Cardiac muscle cell (in vitro differentiated cells and primary cell): ENCODE measurements at regions not wholly inside any gene's neighbourhood (a gene's known extent, or its start where the extent isn't known, plus 50 kb on each side); places are given as distances from the start of the nearest gene placed in this dataset.

Source experiments
- DNase-seq, 2 donors: peaks; one replicate each; pipeline versions ENCODE4 v3.0.0 to v3.0.0-alpha.2; 2010 to 2017; ENCODE audit warnings: low read depth in 1 of 2, low spot score in 1 of 2
- H3K27ac ChIP-seq: fragments of 200-600 bp; sonication (generic); 2 replicates; pipeline ENCODE4 v1.5.1; 2016
- H3K27me3 ChIP-seq: fragments of 200-600 bp; sonication (generic); 2 replicates; pipeline ENCODE4 v1.6.0; 2016; ENCODE audit warnings: control low read depth
- H3K36me3 ChIP-seq: fragments of 200-600 bp; sonication (generic); 2 replicates; pipeline ENCODE4 v1.5.1; 2016; ENCODE audit warnings: control low read depth
- H3K4me1 ChIP-seq: fragments of 200-600 bp; sonication (generic); 2 replicates; pipeline ENCODE4 v1.8.1; 2017; ENCODE audit warnings: low read depth, mild to moderate bottlenecking, mixed run types
- H3K4me3 ChIP-seq: fragments of 200-600 bp; sonication (generic); 2 replicates; pipeline ENCODE4 v1.5.1; 2016; ENCODE audit warnings: mild to moderate bottlenecking
- H3K9me3 ChIP-seq: fragments of 200-600 bp; sonication (generic); 2 replicates; pipeline ENCODE4 v1.5.1; 2017; ENCODE audit warnings: low read depth, mild to moderate bottlenecking, control low read depth
- TF ChIP-seq, protein P1 (sequence below): IDR thresholded peaks from 2 replicates; pipeline ENCODE4 v1.5.1; 2012; ENCODE audit warnings: low read depth, mild to moderate bottlenecking, low read length

DNA sequence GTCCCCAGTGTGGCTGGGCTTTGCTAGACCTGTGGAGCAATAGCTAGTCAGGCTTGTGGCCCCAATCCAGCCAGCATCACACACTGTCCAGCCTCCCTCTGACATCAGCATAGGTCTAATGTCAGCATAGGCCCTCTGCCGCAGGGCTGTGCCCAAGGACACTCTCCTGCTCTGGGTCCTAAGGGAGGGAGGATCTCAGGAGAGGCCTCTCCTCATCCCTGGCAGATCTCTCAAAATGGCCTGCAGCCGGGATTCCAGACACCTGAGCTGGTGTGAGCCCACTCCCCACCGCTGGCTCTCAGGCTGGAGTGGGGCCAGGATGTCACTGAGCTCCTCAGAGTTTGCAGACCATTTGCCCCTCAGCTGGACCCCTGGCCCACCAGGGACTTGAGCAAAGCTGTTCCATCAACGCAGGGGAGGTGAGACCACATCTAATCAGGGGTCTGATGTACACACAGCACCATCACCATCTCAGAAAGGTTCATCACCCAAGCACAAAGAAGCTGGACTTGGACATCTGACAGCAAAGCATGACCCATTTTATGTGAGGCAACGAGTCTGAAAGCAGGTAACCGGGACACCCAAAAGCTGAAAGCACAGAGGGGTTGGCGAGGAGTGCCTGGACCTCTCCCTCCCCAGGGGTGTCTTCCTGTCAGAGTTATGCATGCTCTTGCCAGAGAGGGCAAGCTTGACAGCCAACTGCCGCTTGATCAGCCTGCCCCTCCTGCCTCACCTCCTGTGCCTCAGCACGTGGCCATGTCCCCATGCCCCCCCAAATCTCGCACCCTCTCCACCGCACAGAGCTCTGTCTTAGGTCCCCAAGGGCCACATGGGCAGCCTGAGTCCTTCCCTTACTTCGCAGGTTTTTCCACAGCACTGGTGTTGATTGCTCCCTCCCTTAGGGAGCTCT, 69.7 kb upstream of the SEPTIN5 start:
- no peak for DNase-seq

DNA sequence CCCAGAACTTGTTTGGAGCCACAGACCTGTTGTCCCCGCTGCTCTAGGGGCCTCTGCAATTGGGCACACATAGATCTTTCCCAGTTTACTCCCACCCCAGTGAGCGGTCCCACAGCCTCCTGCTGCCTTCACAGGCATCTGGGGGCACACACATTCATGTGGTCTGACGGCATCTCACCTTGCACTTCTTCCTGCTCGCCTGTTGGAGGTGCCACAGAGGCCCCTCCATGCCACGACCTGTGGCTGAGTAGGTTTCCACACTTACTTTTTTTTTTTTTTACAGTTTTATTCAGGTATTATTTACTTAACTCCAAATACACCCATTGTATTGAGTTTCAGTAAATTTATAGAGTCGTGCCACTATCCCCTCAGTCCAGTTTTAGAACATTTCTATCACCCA, 68.9 kb upstream of the SEPTIN5 start:
- no peaks in the 10 kb centered on the region for H3K4me1 ChIP-seq
- no peak overlapping the region for H3K4me3 ChIP-seq
- no peaks in the 10 kb centered on the region for H3K36me3 ChIP-seq
- H3K27me3 ChIP-seq, result no peaks in the 10 kb centered on the region
- no peaks in the 10 kb centered on the region for H3K9me3 ChIP-seq
- no peak for DNase-seq
- H3K27ac ChIP-seq, result no peak overlapping the region
- TF ChIP-seq, protein P1, sequence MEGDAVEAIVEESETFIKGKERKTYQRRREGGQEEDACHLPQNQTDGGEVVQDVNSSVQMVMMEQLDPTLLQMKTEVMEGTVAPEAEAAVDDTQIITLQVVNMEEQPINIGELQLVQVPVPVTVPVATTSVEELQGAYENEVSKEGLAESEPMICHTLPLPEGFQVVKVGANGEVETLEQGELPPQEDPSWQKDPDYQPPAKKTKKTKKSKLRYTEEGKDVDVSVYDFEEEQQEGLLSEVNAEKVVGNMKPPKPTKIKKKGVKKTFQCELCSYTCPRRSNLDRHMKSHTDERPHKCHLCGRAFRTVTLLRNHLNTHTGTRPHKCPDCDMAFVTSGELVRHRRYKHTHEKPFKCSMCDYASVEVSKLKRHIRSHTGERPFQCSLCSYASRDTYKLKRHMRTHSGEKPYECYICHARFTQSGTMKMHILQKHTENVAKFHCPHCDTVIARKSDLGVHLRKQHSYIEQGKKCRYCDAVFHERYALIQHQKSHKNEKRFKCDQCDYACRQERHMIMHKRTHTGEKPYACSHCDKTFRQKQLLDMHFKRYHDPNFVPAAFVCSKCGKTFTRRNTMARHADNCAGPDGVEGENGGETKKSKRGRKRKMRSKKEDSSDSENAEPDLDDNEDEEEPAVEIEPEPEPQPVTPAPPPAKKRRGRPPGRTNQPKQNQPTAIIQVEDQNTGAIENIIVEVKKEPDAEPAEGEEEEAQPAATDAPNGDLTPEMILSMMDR, result no peak

More for the DNA sequence above, 69.7 kb upstream of the SEPTIN5 start:
- Histone ChIP-seq H3K27ac (no peak overlapping the region), H3K9me3 (no peaks in the 10 kb centered on the region), H3K4me3 (no peak overlapping the region), H3K4me1 (no peaks in the 10 kb centered on the region), H3K27me3 (no peaks in the 10 kb centered on the region), H3K36me3 (no peaks in the 10 kb centered on the region)
- TF ChIP-seq, protein P1, result no peak

DNA sequence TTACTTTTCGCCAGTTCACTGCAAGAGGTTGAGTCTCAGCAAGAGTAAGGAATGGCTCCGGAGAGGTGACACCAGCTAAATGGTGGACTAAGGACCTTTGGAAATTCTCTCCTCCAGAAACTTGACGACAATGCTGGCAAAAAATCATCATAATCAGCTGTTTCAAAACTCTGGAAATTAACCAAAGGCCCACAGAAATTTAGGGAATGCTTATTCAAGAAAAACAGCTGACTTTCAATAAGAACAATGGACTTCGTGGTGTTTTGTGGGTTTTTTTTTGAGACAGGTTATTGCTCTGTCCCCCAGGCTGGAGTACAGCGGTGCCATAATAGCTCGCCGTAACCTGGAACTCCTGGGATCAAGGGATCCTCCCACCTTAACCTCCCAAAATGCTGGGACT, 68.4 kb upstream of the SEPTIN5 start:
- Histone ChIP-seq H3K27me3 (no peaks in the 10 kb centered on the region), H3K27ac (no peak overlapping the region), H3K9me3 (no peaks in the 10 kb centered on the region), H3K4me3 (no peak overlapping the region), H3K4me1 (no peaks in the 10 kb centered on the region), H3K36me3 (no peaks in the 10 kb centered on the region)
- DNase-seq, result no peak
- TF ChIP-seq, protein P1, result no peak

DNA sequence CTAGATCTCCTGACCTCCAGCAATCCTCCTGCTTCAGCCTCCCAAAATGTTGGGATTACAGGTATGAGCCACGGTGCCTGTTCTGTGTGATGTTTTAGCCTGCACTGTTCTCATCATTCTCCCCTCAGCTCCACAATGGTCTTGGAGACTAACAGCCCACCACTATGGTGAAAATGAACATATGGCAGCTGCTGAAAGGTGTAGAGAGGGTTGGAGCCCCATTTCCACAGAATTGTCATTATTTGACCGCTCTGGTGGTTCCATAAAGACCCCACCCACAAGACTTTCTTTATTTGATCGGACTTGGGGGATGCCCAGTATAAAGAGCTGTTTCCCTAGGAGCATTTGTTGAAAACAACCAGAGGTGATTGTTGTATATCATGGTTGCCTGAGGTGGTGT, 67.9 kb upstream of the SEPTIN5 start:
- Histone ChIP-seq H3K4me1 (no peaks in the 10 kb centered on the region), H3K9me3 (no peaks in the 10 kb centered on the region), H3K27me3 (no peaks in the 10 kb centered on the region), H3K36me3 (no peaks in the 10 kb centered on the region), H3K27ac (no peak overlapping the region), H3K4me3 (no peak overlapping the region)
- DNase-seq, result no peak
- TF ChIP-seq, protein P1, result no peak

DNA sequence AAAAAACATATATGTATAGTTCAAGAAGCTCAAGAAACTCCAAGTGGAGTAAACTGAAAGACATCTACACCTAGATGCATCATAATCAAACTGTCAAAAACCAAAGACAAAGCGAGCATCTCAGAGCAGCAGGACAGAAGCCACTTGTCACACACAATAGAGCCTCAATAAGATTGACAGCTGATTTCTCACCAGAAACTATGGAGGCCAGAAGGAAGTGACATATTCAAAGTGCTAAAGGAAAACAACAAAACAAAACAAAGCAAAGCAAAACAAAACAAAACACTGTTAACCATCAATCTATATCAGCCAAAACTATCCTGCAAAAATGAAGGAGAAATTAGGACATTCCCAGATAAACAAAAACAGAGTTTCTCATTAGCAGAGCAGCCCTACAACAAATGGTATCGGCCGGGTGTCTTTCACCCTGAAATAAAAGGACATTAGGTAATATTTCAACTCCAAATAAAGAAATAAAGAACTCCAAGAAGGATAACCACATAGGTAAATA, 65.8 kb upstream of the SEPTIN5 start:
- no peaks in the 10 kb centered on the region for H3K36me3 ChIP-seq
- no peaks in the 10 kb centered on the region for H3K27me3 ChIP-seq
- TF ChIP-seq, protein P1, result no peak
- H3K4me3 ChIP-seq, result no peak overlapping the region
- H3K4me1 ChIP-seq, result no peaks in the 10 kb centered on the region
- no peak for DNase-seq
- no peaks in the 10 kb centered on the region for H3K9me3 ChIP-seq
- no peak overlapping the region for H3K27ac ChIP-seq
